Muscle layer of duodenum (tissue), 2 donors: ENCODE measurements at regions not wholly inside any gene's neighbourhood (a gene's known extent, or its start where the extent isn't known, plus 50 kb on each side); places are given as distances from the start of the nearest gene placed in this dataset.

Experiments
- H3K27ac ChIP-seq: one replicate; pipeline ENCODE4 v1.7.0; 2013; ENCODE audit warnings: mild to moderate bottlenecking, low read length
- H3K27me3 ChIP-seq: one replicate; pipeline ENCODE4 v1.7.0; 2013; ENCODE audit warnings: low read depth, mild to moderate bottlenecking, control low read depth, low read length
- H3K36me3 ChIP-seq, 2 donors: one replicate each; pipeline ENCODE4 v1.7.0; 2013; ENCODE audit warnings: low read length in 2 of 2, control low read depth in 1 of 2, mild to moderate bottlenecking in 1 of 2; ENCODE audit not compliant: insufficient read depth in 2 of 2, control insufficient read depth in 1 of 2
- H3K4me1 ChIP-seq, 2 donors: one replicate each; pipeline ENCODE4 v1.7.0; 2013; ENCODE audit warnings: low read length in 2 of 2, mild to moderate bottlenecking in 2 of 2, control low read depth in 1 of 2, moderate library complexity in 1 of 2; ENCODE audit not compliant: insufficient read depth in 2 of 2, control insufficient read depth in 1 of 2
- H3K4me3 ChIP-seq, 2 donors: one replicate each; pipeline ENCODE4 v1.7.0; 2013; ENCODE audit warnings: low read length in 2 of 2, low read depth in 1 of 2, mild to moderate bottlenecking in 1 of 2
- H3K9me3 ChIP-seq, 2 donors: one replicate each; pipeline ENCODE4 v1.7.0; 2013; ENCODE audit warnings: low read length in 2 of 2, control low read depth in 1 of 2, mild to moderate bottlenecking in 1 of 2; ENCODE audit not compliant: control insufficient read depth in 1 of 2
- donor health status: healthy.

GRCh38 chr12:58773986-58774385 lies 146.3 kb downstream of the LRIG3 start:
- Histone ChIP-seq H3K27ac (no peak overlapping the region), H3K27me3 (no peaks in the 10 kb centered on the region), H3K4me3 (no peak overlapping the region), H3K4me1 (no peaks in the 10 kb centered on the region), H3K9me3 (no peaks in the 10 kb centered on the region), H3K36me3 (no peaks in the 10 kb centered on the region)

GRCh38 chr12:58774731-58775130 lies 145.6 kb downstream of the LRIG3 start:
- Histone ChIP-seq H3K9me3 (no peaks in the 10 kb centered on the region), H3K27me3 (no peaks in the 10 kb centered on the region), H3K4me3 (no peak overlapping the region), H3K27ac (no peak overlapping the region), H3K4me1 (no peaks in the 10 kb centered on the region), H3K36me3 (no peaks in the 10 kb centered on the region)

GRCh38 chr12:58775396-58775795 lies 144.9 kb downstream of the LRIG3 start:
- no peaks in the 10 kb centered on the region for H3K27me3 ChIP-seq
- no peaks in the 10 kb centered on the region for H3K36me3 ChIP-seq
- H3K9me3 ChIP-seq, result no peaks in the 10 kb centered on the region
- H3K4me1 ChIP-seq, result no peaks in the 10 kb centered on the region
- H3K4me3 ChIP-seq, result no peak overlapping the region
- no peak overlapping the region for H3K27ac ChIP-seq

GRCh38 chr12:58776144-58776543 lies 144.2 kb downstream of the LRIG3 start:
- H3K36me3 ChIP-seq, result no peaks in the 10 kb centered on the region
- H3K4me1 ChIP-seq, result no peaks in the 10 kb centered on the region
- no peak overlapping the region for H3K27ac ChIP-seq
- no peaks in the 10 kb centered on the region for H3K27me3 ChIP-seq
- H3K4me3 ChIP-seq, result no peak overlapping the region
- no peaks in the 10 kb centered on the region for H3K9me3 ChIP-seq

GRCh38 chr12:58777815-58778214 lies 142.5 kb downstream of the LRIG3 start:
- Histone ChIP-seq H3K9me3 (peaks cover 0 to 2% of the 10 kb centered on the region in 2 donors), H3K4me3 (no peak overlapping the region), H3K36me3 (no peaks in the 10 kb centered on the region), H3K4me1 (no peaks in the 10 kb centered on the region), H3K27me3 (no peaks in the 10 kb centered on the region), H3K27ac (no peak overlapping the region)

GRCh38 chr12:58781609-58782008 lies 138.7 kb downstream of the LRIG3 start:
- no peaks in the 10 kb centered on the region for H3K4me1 ChIP-seq
- no peak overlapping the region for H3K4me3 ChIP-seq
- H3K9me3 ChIP-seq, result peaks cover 0 to 3% of the 10 kb centered on the region in 2 donors
- no peaks in the 10 kb centered on the region for H3K27me3 ChIP-seq
- no peak overlapping the region for H3K27ac ChIP-seq
- H3K36me3 ChIP-seq, result no peaks in the 10 kb centered on the region

- Histone ChIP-seq H3K9me3 (peaks cover 0 to 3% of the 10 kb centered on the region in 2 donors), H3K27me3 (no peaks in the 10 kb centered on the region), H3K4me3 (no peak overlapping the region), H3K36me3 (no peaks in the 10 kb centered on the region), H3K27ac (no peak overlapping the region), H3K4me1 (no peaks in the 10 kb centered on the region)
Observed at GRCh38 chr12:58787021-58787760, 133.1 kb downstream of the LRIG3 start.

- H3K36me3 ChIP-seq, result no peaks in the 10 kb centered on the region
- H3K27me3 ChIP-seq, result no peaks in the 10 kb centered on the region
- no peaks in the 10 kb centered on the region for H3K4me1 ChIP-seq
- H3K27ac ChIP-seq, result no peak overlapping the region
- H3K9me3 ChIP-seq, result no peaks in the 10 kb centered on the region
- no peak overlapping the region for H3K4me3 ChIP-seq
Observed at GRCh38 chr12:58794859-58795258, 125.4 kb downstream of the LRIG3 start.

- no peak overlapping the region for H3K4me3 ChIP-seq
- no peak overlapping the region for H3K27ac ChIP-seq
- H3K9me3 ChIP-seq, result no peaks in the 10 kb centered on the region
- H3K36me3 ChIP-seq, result no peaks in the 10 kb centered on the region
- H3K27me3 ChIP-seq, result no peaks in the 10 kb centered on the region
- H3K4me1 ChIP-seq, result no peaks in the 10 kb centered on the region
Observed at GRCh38 chr12:58795825-58796224, 124.5 kb downstream of the LRIG3 start.

GRCh38 chr12:58801986-58802385 lies 118.3 kb downstream of the LRIG3 start:
- peaks cover 0 to 6% of the 10 kb centered on the region in 2 donors for H3K4me1 ChIP-seq

GRCh38 chr12:58803908-58804307 lies 116.4 kb downstream of the LRIG3 start:
- H3K36me3 ChIP-seq, result no peaks in the 10 kb centered on the region
- H3K9me3 ChIP-seq, result no peaks in the 10 kb centered on the region
- H3K27me3 ChIP-seq, result no peaks in the 10 kb centered on the region
- peaks cover 0 to 6% of the 10 kb centered on the region in 2 donors for H3K4me1 ChIP-seq
- no peak overlapping the region for H3K27ac ChIP-seq
- no peak overlapping the region for H3K4me3 ChIP-seq

More at GRCh38 chr12:58801986-58802385, 118.3 kb downstream of the LRIG3 start:
- no peak overlapping the region for H3K4me3 ChIP-seq
- H3K27me3 ChIP-seq, result no peaks in the 10 kb centered on the region
- no peaks in the 10 kb centered on the region for H3K36me3 ChIP-seq
- no peak overlapping the region for H3K27ac ChIP-seq
- no peaks in the 10 kb centered on the region for H3K9me3 ChIP-seq

GRCh38 chr12:58804749-58805148 lies 115.6 kb downstream of the LRIG3 start:
- Histone ChIP-seq H3K9me3 (no peaks in the 10 kb centered on the region), H3K4me1 (peaks cover 0 to 6% of the 10 kb centered on the region in 2 donors)

More at GRCh38 chr12:58804749-58805148, 115.6 kb downstream of the LRIG3 start:
- Histone ChIP-seq H3K36me3 (no peaks in the 10 kb centered on the region), H3K27ac (no peak overlapping the region), H3K4me3 (no peak overlapping the region), H3K27me3 (no peaks in the 10 kb centered on the region)
